ENCODE measurements at regions not wholly inside any gene's neighbourhood (a gene's known extent, or its start where the extent isn't known, plus 50 kb on each side); places are given as distances from the start of the nearest gene placed in this dataset.

GRCh38 chr16:6548507-6548906, 784.1 kb upstream of the RBFOX1 start:
- H3K36me3 Mint-ChIP-seq (ENCODE audit: unreplicated experiment) = no peaks in the 10 kb centered on the region
- no peak for TF ChIP-seq CTCF (IDR thresholded peaks at IDR 0.05; ENCODE audit: partially characterized antibody, unreplicated experiment)
- DNase-seq = no peak
- no peak overlapping the region for H3K27ac Mint-ChIP-seq (ENCODE audit: unreplicated experiment)
- peaks cover 4% of the 10 kb centered on the region for H3K27me3 Mint-ChIP-seq (ENCODE audit: unreplicated experiment)
- H3K4me3 Mint-ChIP-seq (ENCODE audit: unreplicated experiment) = no peak overlapping the region
- peaks cover 7% of the 10 kb centered on the region for H3K9me3 Mint-ChIP-seq (ENCODE audit: unreplicated experiment)
- no peaks in the 10 kb centered on the region for H3K4me1 Mint-ChIP-seq (ENCODE audit: low read depth, unreplicated experiment)

- no peaks in the 10 kb centered on the region for H3K36me3 Mint-ChIP-seq (ENCODE audit: unreplicated experiment)
- H3K4me3 Mint-ChIP-seq (ENCODE audit: unreplicated experiment) = no peak overlapping the region
- DNase-seq = no peak
- no peak overlapping the region for H3K27ac Mint-ChIP-seq (ENCODE audit: unreplicated experiment)
- no peaks in the 10 kb centered on the region for H3K4me1 Mint-ChIP-seq (ENCODE audit: low read depth, unreplicated experiment)
- H3K27me3 Mint-ChIP-seq (ENCODE audit: unreplicated experiment) = peaks cover 4% of the 10 kb centered on the region
- peaks cover 6% of the 10 kb centered on the region for H3K9me3 Mint-ChIP-seq (ENCODE audit: unreplicated experiment)
- TF ChIP-seq CTCF (IDR thresholded peaks at IDR 0.05; ENCODE audit: partially characterized antibody, unreplicated experiment) = no peak
Observed at GRCh38 chr16:6547131-6547530, 785.5 kb upstream of the RBFOX1 start.

- no peak for DNase-seq
- Mint-ChIP-seq H3K27ac (ENCODE audit: unreplicated experiment) (no peak overlapping the region), H3K4me3 (ENCODE audit: unreplicated experiment) (no peak overlapping the region), H3K36me3 (ENCODE audit: unreplicated experiment) (no peaks in the 10 kb centered on the region), H3K9me3 (ENCODE audit: unreplicated experiment) (peaks cover 6% of the 10 kb centered on the region), H3K4me1 (ENCODE audit: low read depth, unreplicated experiment) (no peaks in the 10 kb centered on the region), H3K27me3 (ENCODE audit: unreplicated experiment) (peaks cover 4% of the 10 kb centered on the region)
- no peak for TF ChIP-seq CTCF (IDR thresholded peaks at IDR 0.05; ENCODE audit: partially characterized antibody, unreplicated experiment)
Observed at GRCh38 chr16:6545329-6545728, 787.3 kb upstream of the RBFOX1 start.

GRCh38 chr16:6541267-6541666, 791.4 kb upstream of the RBFOX1 start:
- no peak for TF ChIP-seq CTCF (IDR thresholded peaks at IDR 0.05; ENCODE audit: partially characterized antibody, unreplicated experiment)
- Mint-ChIP-seq H3K27me3 (ENCODE audit: unreplicated experiment) (no peaks in the 10 kb centered on the region), H3K27ac (ENCODE audit: unreplicated experiment) (no peak overlapping the region), H3K4me1 (ENCODE audit: low read depth, unreplicated experiment) (no peaks in the 10 kb centered on the region), H3K9me3 (ENCODE audit: unreplicated experiment) (no peaks in the 10 kb centered on the region), H3K36me3 (ENCODE audit: unreplicated experiment) (no peaks in the 10 kb centered on the region), H3K4me3 (ENCODE audit: unreplicated experiment) (no peak overlapping the region)
- no peak for DNase-seq

GRCh38 chr16:6536411-6536810, 796.2 kb upstream of the RBFOX1 start:
- Mint-ChIP-seq H3K9me3 (ENCODE audit: unreplicated experiment) (no peaks in the 10 kb centered on the region), H3K36me3 (ENCODE audit: unreplicated experiment) (no peaks in the 10 kb centered on the region), H3K27ac (ENCODE audit: unreplicated experiment) (no peak overlapping the region), H3K4me1 (ENCODE audit: low read depth, unreplicated experiment) (no peaks in the 10 kb centered on the region), H3K27me3 (ENCODE audit: unreplicated experiment) (no peaks in the 10 kb centered on the region), H3K4me3 (ENCODE audit: unreplicated experiment) (no peak overlapping the region)
- DNase-seq = no peak
- TF ChIP-seq CTCF (IDR thresholded peaks at IDR 0.05; ENCODE audit: partially characterized antibody, unreplicated experiment) = no peak

All from glutamatergic neuron (in vitro differentiated cells).